OCI-LY3 (cell line): ENCODE measurements at regions not wholly inside any gene's neighbourhood (a gene's known extent, or its start where the extent isn't known, plus 50 kb on each side); places are given as distances from the start of the nearest gene placed in this dataset.

Source experiments
- H2AFZ ChIP-seq: fragments of 200-600, 300-600 bp; shearing (Covaris generic); 2 replicates; pipeline ENCODE4 v1.6.0; 2014; ENCODE audit warnings: antibody characterized with exemption, low read depth, low read length
- H3K27ac ChIP-seq: fragments of 200-600, 300-600 bp; sonication (generic); 2 replicates; pipeline ENCODE4 v1.5.1; 2014; ENCODE audit warnings: mild to moderate bottlenecking, low read length, moderate library complexity, mixed read lengths
- H3K27me3 ChIP-seq: fragments of 200-600, 300-600 bp; sonication (generic); 2 replicates; pipeline ENCODE4 v1.6.1; 2014; ENCODE audit warnings: low read depth, low read length, mixed read lengths
- H3K36me3 ChIP-seq: fragments of 200-600, 300-600 bp; sonication (generic); replicated peaks from 2 replicates; pipeline ENCODE3; 2014; ENCODE audit warnings: low read depth, low read length, mixed read lengths
- H3K4me1 ChIP-seq: fragments of 300-600, 200-600 bp; sonication (generic); 2 replicates; pipeline ENCODE4 v1.6.1; 2014; ENCODE audit warnings: low read length, mixed read lengths
- H3K4me2 ChIP-seq: fragments of 200-600, 300-600 bp; sonication (generic); 2 replicates; pipeline ENCODE4 v1.6.1; 2014; ENCODE audit warnings: low read length, mixed read lengths
- H3K4me3 ChIP-seq: fragments of 300-600, 200-600 bp; sonication (generic); 2 replicates; pipeline ENCODE4 v1.5.1; 2014; ENCODE audit warnings: antibody characterized with exemption, mild to moderate bottlenecking, low read length, moderate library complexity
- H3K79me2 ChIP-seq: fragments of 300-600, 200-600 bp; shearing (Covaris generic); 2 replicates; pipeline ENCODE4 v1.6.1; 2014; ENCODE audit warnings: mild to moderate bottlenecking, low read length, mixed read lengths
- H3K9ac ChIP-seq: fragments of 300-600, 200-600 bp; shearing (Covaris generic); 2 replicates; pipeline ENCODE4 v1.6.0; 2014; ENCODE audit warnings: mild to moderate bottlenecking, low read length, moderate library complexity
- H3K9me3 ChIP-seq: fragments of 200-600, 300-600 bp; shearing (Covaris generic); 2 replicates; pipeline ENCODE4 v1.6.1; 2014; ENCODE audit warnings: low read length, mixed read lengths; ENCODE audit not compliant: insufficient read depth
- H4K20me1 ChIP-seq: fragments of 200-600, 300-600 bp; sonication (generic); 2 replicates; pipeline ENCODE4 v1.6.1; 2016; ENCODE audit warnings: low read length, mixed read lengths; ENCODE audit not compliant: insufficient read depth
- EZH2phosphoT487 ChIP-seq: fragments of 200-600 bp; shearing (Covaris generic); IDR thresholded peaks from 2 replicates; pipeline ENCODE4 v1.6.1; 2018; ENCODE audit warnings: antibody characterized with exemption, mixed run types, low read depth
- TF ChIP-seq, protein P1 (sequence below): fragments of 200-600, 300-600 bp; sonication (generic); IDR thresholded peaks from 2 replicates; pipeline ENCODE4 v1.5.1; 2014; ENCODE audit warnings: antibody characterized with exemption, low read length, low read depth

GRCh38 chr2:6159606-6160005 is 467.4 kb downstream of the SOX11 start:
- no peaks in the 10 kb centered on the region for H3K79me2 ChIP-seq
- no peaks in the 10 kb centered on the region for H3K9me3 ChIP-seq
- no peak overlapping the region for H3K27ac ChIP-seq
- no peak overlapping the region for H3K4me3 ChIP-seq
- no peak overlapping the region for H2AFZ ChIP-seq
- H3K36me3 ChIP-seq: no peaks in the 10 kb centered on the region
- no peaks in the 10 kb centered on the region for H3K27me3 ChIP-seq
- H3K9ac ChIP-seq: no peak overlapping the region
- TF ChIP-seq EZH2phosphoT487: no peak
- TF ChIP-seq, protein P1, sequence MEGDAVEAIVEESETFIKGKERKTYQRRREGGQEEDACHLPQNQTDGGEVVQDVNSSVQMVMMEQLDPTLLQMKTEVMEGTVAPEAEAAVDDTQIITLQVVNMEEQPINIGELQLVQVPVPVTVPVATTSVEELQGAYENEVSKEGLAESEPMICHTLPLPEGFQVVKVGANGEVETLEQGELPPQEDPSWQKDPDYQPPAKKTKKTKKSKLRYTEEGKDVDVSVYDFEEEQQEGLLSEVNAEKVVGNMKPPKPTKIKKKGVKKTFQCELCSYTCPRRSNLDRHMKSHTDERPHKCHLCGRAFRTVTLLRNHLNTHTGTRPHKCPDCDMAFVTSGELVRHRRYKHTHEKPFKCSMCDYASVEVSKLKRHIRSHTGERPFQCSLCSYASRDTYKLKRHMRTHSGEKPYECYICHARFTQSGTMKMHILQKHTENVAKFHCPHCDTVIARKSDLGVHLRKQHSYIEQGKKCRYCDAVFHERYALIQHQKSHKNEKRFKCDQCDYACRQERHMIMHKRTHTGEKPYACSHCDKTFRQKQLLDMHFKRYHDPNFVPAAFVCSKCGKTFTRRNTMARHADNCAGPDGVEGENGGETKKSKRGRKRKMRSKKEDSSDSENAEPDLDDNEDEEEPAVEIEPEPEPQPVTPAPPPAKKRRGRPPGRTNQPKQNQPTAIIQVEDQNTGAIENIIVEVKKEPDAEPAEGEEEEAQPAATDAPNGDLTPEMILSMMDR: no peak
- H3K4me1 ChIP-seq: no peaks in the 10 kb centered on the region
- no peaks in the 10 kb centered on the region for H4K20me1 ChIP-seq
- H3K4me2 ChIP-seq: no peak overlapping the region

- H3K27ac ChIP-seq: no peak overlapping the region
Observed at GRCh38 chr2:6163932-6164331, 471.7 kb downstream of the SOX11 start.

GRCh38 chr2:6164986-6165747 is 473.0 kb downstream of the SOX11 start:
- no peak for TF ChIP-seq EZH2phosphoT487
- TF ChIP-seq, protein P1: no peak
- no peak overlapping the region for H2AFZ ChIP-seq
- H3K79me2 ChIP-seq: no peaks in the 10 kb centered on the region
- no peak overlapping the region for H3K4me3 ChIP-seq
- no peaks in the 10 kb centered on the region for H3K9me3 ChIP-seq
- no peak overlapping the region for H3K9ac ChIP-seq
- H4K20me1 ChIP-seq: no peaks in the 10 kb centered on the region
- H3K4me1 ChIP-seq: no peaks in the 10 kb centered on the region
- no peak overlapping the region for H3K27ac ChIP-seq
- H3K36me3 ChIP-seq: no peaks in the 10 kb centered on the region
- H3K27me3 ChIP-seq: no peaks in the 10 kb centered on the region
- H3K4me2 ChIP-seq: no peak overlapping the region

More at GRCh38 chr2:6163932-6164331, 471.7 kb downstream of the SOX11 start:
- Histone ChIP-seq H3K27me3 (no peaks in the 10 kb centered on the region), H3K9ac (no peak overlapping the region), H4K20me1 (no peaks in the 10 kb centered on the region), H3K4me3 (no peak overlapping the region), H3K36me3 (no peaks in the 10 kb centered on the region), H3K79me2 (no peaks in the 10 kb centered on the region), H2AFZ (no peak overlapping the region), H3K9me3 (no peaks in the 10 kb centered on the region), H3K4me2 (no peak overlapping the region), H3K4me1 (no peaks in the 10 kb centered on the region)
- TF ChIP-seq EZH2phosphoT487: no peak
- TF ChIP-seq, protein P1: no peak

DNA sequence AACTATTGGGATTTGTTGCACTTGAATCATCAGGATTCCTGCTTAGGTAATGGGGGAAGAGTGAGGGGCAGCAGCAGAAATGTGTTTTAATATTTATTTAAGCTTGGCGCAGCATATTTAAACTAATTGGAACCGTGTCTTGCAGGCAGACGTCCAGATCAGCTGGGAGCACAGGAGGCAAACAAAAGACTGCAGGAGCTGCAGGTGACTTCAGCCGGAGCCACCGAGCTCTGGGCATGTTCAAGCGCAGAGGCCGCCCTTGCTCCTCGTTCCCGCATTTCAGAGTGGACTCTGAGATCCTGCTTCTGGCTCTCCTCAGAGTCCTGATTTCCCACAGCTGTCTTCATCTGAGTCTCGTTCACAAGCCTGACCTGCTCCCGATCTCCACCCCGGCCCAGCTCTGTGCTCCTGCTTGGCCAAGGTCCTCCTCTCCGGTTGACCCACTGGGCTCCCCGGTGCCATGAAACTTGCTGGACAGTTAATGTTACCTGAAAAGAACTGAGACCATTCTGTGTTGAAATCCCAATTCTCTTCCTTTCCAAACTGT is 475.5 kb downstream of the SOX11 start:
- no peaks in the 10 kb centered on the region for H3K36me3 ChIP-seq
- H4K20me1 ChIP-seq: no peaks in the 10 kb centered on the region
- H3K4me1 ChIP-seq: no peaks in the 10 kb centered on the region
- H3K27ac ChIP-seq: no peak overlapping the region
- H3K27me3 ChIP-seq: no peaks in the 10 kb centered on the region
- H3K9me3 ChIP-seq: no peaks in the 10 kb centered on the region
- no peak overlapping the region for H3K4me2 ChIP-seq
- H2AFZ ChIP-seq: no peak overlapping the region
- TF ChIP-seq, protein P1: no peak
- TF ChIP-seq EZH2phosphoT487: no peak
- H3K9ac ChIP-seq: no peak overlapping the region
- no peak overlapping the region for H3K4me3 ChIP-seq
- H3K79me2 ChIP-seq: no peaks in the 10 kb centered on the region
